GM12874 (cell line): ENCODE measurements at regions not wholly inside any gene's neighbourhood (a gene's known extent, or its start where the extent isn't known, plus 50 kb on each side); places are given as distances from the start of the nearest gene placed in this dataset.

ENCODE experiments used
- TF ChIP-seq, protein P1 (sequence below): IDR thresholded peaks from 2 replicates; pipeline ENCODE4 v1.5.1; 2011; ENCODE audit warnings: low read depth, mild to moderate bottlenecking, control low read depth, low read length, moderate library complexity; ENCODE audit not compliant: insufficient read depth

DNA sequence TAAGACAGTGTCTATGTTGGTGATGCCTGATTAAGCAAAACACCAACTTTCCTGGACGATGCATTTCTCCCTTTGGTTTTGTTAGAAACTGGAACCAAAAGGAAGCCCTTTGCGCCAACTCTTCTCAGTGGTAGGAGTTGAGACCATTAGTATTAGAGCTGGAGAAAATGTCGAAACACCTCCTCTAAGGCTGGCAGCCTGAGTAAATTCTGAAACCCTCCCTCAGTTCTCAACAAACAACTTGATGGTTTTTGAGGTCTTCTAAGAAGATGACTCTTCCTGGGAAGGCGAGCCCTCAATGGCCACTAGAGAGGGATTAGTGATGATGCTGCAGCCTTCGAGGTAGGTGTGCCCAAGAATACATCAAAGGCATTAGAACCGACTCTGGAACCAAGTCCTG lies 78.4 kb upstream of the CCN6 start:
- TF ChIP-seq, protein P1, sequence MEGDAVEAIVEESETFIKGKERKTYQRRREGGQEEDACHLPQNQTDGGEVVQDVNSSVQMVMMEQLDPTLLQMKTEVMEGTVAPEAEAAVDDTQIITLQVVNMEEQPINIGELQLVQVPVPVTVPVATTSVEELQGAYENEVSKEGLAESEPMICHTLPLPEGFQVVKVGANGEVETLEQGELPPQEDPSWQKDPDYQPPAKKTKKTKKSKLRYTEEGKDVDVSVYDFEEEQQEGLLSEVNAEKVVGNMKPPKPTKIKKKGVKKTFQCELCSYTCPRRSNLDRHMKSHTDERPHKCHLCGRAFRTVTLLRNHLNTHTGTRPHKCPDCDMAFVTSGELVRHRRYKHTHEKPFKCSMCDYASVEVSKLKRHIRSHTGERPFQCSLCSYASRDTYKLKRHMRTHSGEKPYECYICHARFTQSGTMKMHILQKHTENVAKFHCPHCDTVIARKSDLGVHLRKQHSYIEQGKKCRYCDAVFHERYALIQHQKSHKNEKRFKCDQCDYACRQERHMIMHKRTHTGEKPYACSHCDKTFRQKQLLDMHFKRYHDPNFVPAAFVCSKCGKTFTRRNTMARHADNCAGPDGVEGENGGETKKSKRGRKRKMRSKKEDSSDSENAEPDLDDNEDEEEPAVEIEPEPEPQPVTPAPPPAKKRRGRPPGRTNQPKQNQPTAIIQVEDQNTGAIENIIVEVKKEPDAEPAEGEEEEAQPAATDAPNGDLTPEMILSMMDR, result no peak

GRCh38 chr6:111976139-111976538 lies 77.8 kb upstream of the CCN6 start:
- TF ChIP-seq, protein P1, result no peak

GRCh38 chr6:111978532-111979149 lies 75.3 kb upstream of the CCN6 start:
- TF ChIP-seq, protein P1, result no peak

DNA sequence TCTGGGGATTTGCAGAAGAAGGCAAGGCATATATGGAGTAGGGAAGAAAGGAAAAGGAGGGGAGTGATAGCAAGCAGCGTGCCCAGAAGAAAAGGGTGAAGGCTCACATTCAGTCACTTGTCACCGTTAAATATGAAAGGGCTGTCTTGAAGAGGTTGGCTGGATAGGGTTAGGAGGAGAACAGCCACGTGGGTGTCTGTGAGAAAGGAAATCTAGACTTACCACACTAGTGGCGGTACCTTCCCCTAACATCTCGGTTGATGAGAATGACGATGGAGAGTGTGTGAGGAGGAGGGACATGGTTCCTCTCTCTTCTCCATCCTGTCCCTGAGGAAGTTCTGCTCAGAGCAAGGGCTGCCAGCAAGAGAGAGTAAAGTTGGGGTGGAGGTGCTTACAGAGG lies 74.3 kb upstream of the CCN6 start:
- TF ChIP-seq, protein P1, result no peak

GRCh38 chr6:111980143-111980542 lies 73.8 kb upstream of the CCN6 start:
- TF ChIP-seq, protein P1, result no peak

DNA sequence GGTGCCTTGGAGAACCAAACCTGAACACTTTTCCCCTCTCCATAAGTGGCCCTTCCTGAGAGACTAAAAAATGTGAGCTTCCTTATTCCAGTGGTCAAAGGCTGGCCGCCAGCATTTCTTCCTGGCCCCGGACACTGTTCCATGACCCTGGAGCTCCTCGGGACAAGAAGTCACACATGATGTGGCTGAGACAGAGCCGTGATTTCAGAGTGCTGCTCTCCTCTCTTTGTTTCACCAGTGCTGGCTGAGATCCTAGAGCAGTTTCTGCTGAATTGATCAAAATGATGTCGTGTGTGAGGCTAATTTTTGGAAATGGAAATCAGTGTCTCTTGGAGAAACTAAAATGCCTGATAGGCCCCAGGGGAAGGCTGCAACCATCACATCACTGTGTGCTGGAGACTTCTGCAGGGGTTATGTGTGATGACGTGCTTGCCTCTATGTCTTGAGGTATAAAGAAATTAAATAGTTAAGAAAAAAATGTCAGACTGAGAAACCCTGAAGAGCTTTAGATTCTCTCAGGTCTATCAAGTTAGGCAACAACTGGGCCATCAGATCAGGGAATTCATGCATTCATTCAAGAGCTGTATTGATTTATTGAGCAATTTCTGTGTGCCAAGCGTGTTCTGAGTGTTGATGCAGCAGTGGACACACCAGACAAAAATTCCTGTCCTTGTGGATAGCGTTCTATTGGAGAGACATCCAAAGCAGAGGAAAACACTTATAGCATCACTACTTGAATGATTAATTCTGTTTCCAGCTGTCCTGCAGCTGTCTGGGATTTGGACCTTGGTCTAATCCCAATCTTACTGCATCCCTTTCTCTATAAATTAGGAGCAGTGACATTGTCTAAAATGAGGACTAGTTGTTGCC lies 72.7 kb upstream of the CCN6 start:
- TF ChIP-seq, protein P1, result no peak

GRCh38 chr6:111982681-111983080 lies 71.2 kb upstream of the CCN6 start:
- TF ChIP-seq, protein P1, result no peak
